SU-DHL-6 (cell line): ENCODE measurements at regions not wholly inside any gene's neighbourhood (a gene's known extent, or its start where the extent isn't known, plus 50 kb on each side); places are given as distances from the start of the nearest gene placed in this dataset.
A peak's percentile ranks its signal among the peaks of the same experiment; 100 is the strongest.

ENCODE experiments used
- H2AFZ ChIP-seq: fragments of 200-600 bp; sonication (generic); 2 replicates; pipeline ENCODE4 v1.6.1; 2014; ENCODE audit warnings: low read depth, mild to moderate bottlenecking, moderate library complexity, mixed read lengths, antibody characterized with exemption, low read length; ENCODE audit not compliant: severe bottlenecking
- H3F3A ChIP-seq: fragments of 200-600 bp; shearing (Covaris generic); 2 replicates; pipeline ENCODE4 v1.6.0; 2016; ENCODE audit warnings: antibody characterized with exemption, mild to moderate bottlenecking; ENCODE audit not compliant: insufficient read depth
- H3K27ac ChIP-seq: fragments of 200-600 bp; sonication (generic); 2 replicates; pipeline ENCODE4 v1.5.1; 2016; ENCODE audit warnings: low read depth, mild to moderate bottlenecking, low read length, moderate library complexity, mixed read lengths
- H3K27me3 ChIP-seq: fragments of 200-600 bp; sonication (generic), shearing (Covaris generic); 2 replicates; pipeline ENCODE4 v1.6.0; 2014; ENCODE audit warnings: mild to moderate bottlenecking, low read length
- H3K36me3 ChIP-seq: fragments of 200-600 bp; sonication (generic); 2 replicates; pipeline ENCODE4 v1.6.1; 2014; ENCODE audit warnings: mild to moderate bottlenecking, low read length, mixed read lengths
- H3K4me2 ChIP-seq: fragments of 300-600, 200-600 bp; shearing (Covaris generic), sonication (generic); 2 replicates; pipeline ENCODE4 v1.6.0; 2014; ENCODE audit warnings: low read length, low read depth, mild to moderate bottlenecking; ENCODE audit not compliant: poor library complexity, severe bottlenecking
- H3K4me3 ChIP-seq: fragments of 200-600 bp; sonication (generic); 2 replicates; pipeline ENCODE4 v1.5.1; 2014; ENCODE audit warnings: antibody characterized with exemption, low read length, mild to moderate bottlenecking, mixed read lengths; ENCODE audit not compliant: insufficient read depth, poor library complexity, severe bottlenecking
- H3K79me2 ChIP-seq: fragments of 200-600 bp; sonication (generic); 2 replicates; pipeline ENCODE4 v1.6.1; 2014; ENCODE audit warnings: mild to moderate bottlenecking, low read length, moderate library complexity; ENCODE audit not compliant: insufficient read depth
- H3K9ac ChIP-seq: fragments of 200-600 bp; sonication (generic); 2 replicates; pipeline ENCODE4 v1.7.0; 2014; ENCODE audit warnings: mild to moderate bottlenecking, low read length
- H3K9me2 ChIP-seq: fragments of 200-600 bp; sonication (generic); replicated peaks from 2 replicates; pipeline ENCODE4 v1.6.1; 2014; ENCODE audit warnings: low read length; ENCODE audit not compliant: insufficient read depth
- H3K9me3 ChIP-seq: fragments of 200-600 bp; sonication (generic); 2 replicates; pipeline ENCODE4 v1.6.1; 2014; ENCODE audit warnings: low read length, mixed read lengths; ENCODE audit not compliant: insufficient read depth
- H4K20me1 ChIP-seq: fragments of 200-600 bp; sonication (generic); 2 replicates; pipeline ENCODE4 v1.6.1; 2014; ENCODE audit warnings: low read depth, mild to moderate bottlenecking, antibody characterized with exemption, low read length, moderate library complexity, mixed read lengths
- CTCF ChIP-seq: fragments of 200-600 bp; sonication (generic); IDR thresholded peaks from one replicate; pipeline ENCODE4 v1.5.1; 2017; ENCODE audit warnings: antibody characterized with exemption, mild to moderate bottlenecking, low read length, moderate library complexity; ENCODE audit not compliant: insufficient read depth, poor library complexity, severe bottlenecking
- EZH2phosphoT487 ChIP-seq: fragments of 200-600 bp; sonication (generic), shearing (Covaris generic); conservative IDR thresholded peaks from 2 replicates; pipeline ENCODE4 v1.6.1; 2018; ENCODE audit warnings: mild to moderate bottlenecking, antibody characterized with exemption, low read length, moderate library complexity, mixed read lengths

- Histone ChIP-seq H3K27me3 (no peaks in the 10 kb centered on the region), H3K4me2 (no peak overlapping the region), H3F3A (no peaks in the 10 kb centered on the region), H3K9me3 (no peaks in the 10 kb centered on the region), H2AFZ (no peak overlapping the region), H3K36me3 (no peaks in the 10 kb centered on the region), H3K4me3 (no peak overlapping the region), H3K9ac (no peak overlapping the region), H3K79me2 (no peaks in the 10 kb centered on the region), H4K20me1 (no peaks in the 10 kb centered on the region), H3K27ac (no peak overlapping the region), H3K9me2 (no peaks in the 10 kb centered on the region)
- TF ChIP-seq EZH2phosphoT487 (no peak), CTCF (peak; percentile 53)
Measured at GRCh38 chr10:58963101-58963534, 213.3 kb upstream of the PHYHIPL start.

DNA sequence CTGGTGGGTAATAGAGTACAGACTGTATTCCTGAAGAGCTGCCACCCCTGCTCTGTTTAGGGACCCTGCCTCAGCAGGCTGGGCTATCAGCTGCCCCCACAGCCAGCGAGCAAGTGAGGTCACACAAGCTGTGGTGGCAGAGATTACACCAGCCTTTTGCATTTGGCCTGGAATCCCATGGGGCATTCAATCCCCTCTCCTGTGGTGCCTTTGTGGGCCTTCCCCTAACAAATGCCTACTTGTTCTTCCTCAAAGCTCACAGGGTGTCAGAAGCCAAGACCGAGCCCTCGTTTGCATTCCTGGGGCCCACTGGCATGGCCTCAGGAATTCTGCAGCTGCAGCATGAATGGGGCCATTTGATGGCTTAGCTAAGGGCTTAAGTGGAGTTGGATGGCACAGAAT, 212.7 kb upstream of the PHYHIPL start:
- Histone ChIP-seq H3K4me2 (no peak overlapping the region), H2AFZ (peak overlapping the region; percentile 39), H3K79me2 (no peaks in the 10 kb centered on the region), H4K20me1 (no peaks in the 10 kb centered on the region), H3F3A (no peaks in the 10 kb centered on the region), H3K9ac (no peak overlapping the region), H3K9me2 (no peaks in the 10 kb centered on the region), H3K9me3 (no peaks in the 10 kb centered on the region), H3K4me3 (no peak overlapping the region), H3K27me3 (no peaks in the 10 kb centered on the region), H3K36me3 (no peaks in the 10 kb centered on the region), H3K27ac (no peak overlapping the region)
- TF ChIP-seq EZH2phosphoT487 = no peak
- TF ChIP-seq CTCF = no peak

DNA sequence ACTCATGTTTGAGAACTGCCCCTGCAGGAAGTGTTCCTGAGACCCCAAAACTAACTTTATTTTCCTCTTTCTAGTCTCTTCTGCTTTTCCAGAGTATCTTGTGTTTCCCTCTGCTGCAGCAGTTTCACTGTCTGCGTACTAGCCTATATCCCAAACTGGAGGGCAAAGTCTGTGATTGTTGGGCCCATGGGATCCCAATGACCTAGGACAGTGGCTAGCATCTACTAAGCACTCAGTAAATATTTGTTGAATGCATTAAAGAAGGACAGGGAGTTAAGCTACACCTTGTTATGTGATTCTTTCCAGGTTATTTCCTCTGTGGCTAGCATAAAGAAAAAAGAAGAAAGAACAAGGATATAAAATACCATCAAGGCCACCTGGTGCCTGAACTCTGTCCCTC, 210.6 kb upstream of the PHYHIPL start:
- no peak for TF ChIP-seq EZH2phosphoT487
- TF ChIP-seq CTCF = no peak
- Histone ChIP-seq H2AFZ (no peak overlapping the region), H3K4me3 (no peak overlapping the region), H3K4me2 (no peak overlapping the region), H3K27me3 (no peaks in the 10 kb centered on the region), H3K27ac (no peak overlapping the region), H3F3A (no peaks in the 10 kb centered on the region), H3K9me2 (no peaks in the 10 kb centered on the region), H3K36me3 (no peaks in the 10 kb centered on the region), H3K9me3 (no peaks in the 10 kb centered on the region), H3K9ac (no peak overlapping the region), H3K79me2 (no peaks in the 10 kb centered on the region), H4K20me1 (no peaks in the 10 kb centered on the region)
